ENCODE measurements at regions not wholly inside any gene's neighbourhood (a gene's known extent, or its start where the extent isn't known, plus 50 kb on each side); places are given as distances from the start of the nearest gene placed in this dataset.

DNA sequence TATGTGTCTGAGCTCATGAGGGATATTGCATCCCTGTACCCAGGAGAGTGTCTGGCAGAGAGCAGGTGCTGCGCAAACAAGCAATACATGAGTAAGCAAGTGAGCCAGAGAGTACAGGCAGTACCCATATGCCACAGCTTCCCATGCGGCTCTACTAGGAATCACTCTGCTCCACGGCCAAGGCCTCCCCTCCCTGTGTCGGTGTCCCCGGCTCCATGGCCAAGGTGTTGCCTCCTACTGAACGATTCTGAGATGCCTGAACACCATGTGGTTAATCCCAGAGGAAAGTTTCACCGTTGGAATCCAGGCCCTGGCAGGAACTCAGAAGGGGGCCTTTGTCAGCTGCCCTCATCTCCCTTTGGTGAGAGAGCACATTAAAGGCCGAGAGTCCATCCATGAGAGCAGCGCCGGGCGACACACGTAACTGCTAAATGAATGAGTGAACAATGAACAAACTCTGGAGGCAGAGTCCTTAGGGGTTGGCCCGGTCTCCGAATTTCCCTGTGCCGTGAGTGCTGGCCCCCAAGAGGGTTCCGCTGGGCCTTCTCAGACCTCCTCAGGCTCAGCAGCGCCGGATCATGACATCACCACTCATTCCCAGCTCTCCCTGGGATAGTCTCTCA lies 136.0 kb upstream of the FAM20C start:
- DNase-seq (ENCODE audit: low read depth): no peak

DNA sequence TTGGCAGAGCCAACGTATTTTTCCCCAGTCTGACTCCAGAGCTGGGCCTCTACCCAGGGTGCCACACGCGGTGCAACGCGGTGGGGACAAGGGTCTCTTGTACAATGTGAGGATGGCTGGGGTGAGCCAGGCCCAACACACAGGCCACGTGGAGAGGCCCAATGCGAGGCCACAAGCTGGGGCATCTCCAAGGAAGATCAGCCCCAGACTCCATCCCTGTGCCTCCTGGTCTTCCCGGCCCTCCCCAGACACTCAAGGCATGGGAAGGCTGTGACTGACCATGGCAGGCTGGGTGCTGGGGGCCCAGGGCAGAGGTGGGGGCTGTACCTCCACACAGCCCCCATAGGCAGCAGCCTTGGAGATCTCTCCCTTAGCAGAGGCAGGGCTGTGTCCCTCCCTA lies 135.3 kb upstream of the FAM20C start:
- DNase-seq (ENCODE audit: low read depth): no peak

DNA sequence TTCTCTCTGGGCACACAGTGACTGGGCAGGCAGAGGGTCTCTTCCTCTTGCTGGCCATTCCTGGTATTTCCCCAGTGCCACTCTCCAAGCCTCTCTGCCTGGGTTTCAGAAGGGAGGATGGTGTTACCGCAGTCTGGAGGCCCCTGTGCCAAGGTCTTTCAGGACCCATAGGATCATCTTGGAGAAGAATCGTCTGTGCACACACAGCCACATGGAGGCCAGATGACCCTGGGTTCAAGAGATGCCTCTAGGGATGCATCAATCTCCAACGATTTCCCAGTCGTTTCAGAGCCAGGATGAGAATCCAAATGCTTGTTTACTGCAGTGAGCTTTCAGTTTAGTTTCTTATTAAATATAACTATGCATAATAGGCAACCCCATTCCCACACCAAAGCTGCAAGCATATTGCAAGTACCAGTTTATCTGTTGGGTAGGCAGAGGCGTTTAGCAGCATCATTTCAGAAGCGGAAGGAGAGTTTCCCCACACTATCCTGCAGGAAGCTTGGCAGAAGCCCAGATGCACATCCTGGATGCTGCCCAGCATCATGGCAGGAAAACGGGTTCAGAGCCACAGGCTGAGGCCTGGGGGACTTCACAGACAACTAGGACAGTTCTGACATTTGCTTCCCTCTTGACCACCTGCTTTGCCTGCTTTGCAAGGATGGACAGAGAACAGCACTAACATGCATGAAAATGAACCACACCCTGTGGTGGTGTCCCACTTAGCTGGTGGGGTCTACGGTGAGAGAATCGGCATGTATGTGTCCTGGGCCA lies 134.7 kb upstream of the FAM20C start:
- DNase-seq (ENCODE audit: low read depth): no peak

DNA sequence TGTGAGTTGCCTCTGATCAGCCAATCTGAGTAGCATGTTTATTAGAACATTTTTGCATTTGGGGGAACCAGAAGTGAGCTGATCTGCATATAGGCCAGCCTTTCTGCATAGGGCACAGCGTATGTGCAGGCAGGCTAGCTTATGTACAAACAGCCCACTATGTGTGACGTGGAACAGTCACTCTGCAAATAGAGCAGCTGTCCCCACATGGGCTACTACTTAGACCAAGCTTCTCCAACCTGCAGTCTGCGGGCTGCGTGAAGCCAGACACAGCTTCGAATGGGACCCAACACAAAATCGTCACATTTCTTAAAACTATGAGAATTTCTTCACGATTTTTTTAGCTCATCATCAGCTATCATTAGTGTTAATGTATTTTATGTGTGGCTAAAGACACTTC lies 134.1 kb upstream of the FAM20C start:
- no peak for DNase-seq (ENCODE audit: low read depth)

DNA sequence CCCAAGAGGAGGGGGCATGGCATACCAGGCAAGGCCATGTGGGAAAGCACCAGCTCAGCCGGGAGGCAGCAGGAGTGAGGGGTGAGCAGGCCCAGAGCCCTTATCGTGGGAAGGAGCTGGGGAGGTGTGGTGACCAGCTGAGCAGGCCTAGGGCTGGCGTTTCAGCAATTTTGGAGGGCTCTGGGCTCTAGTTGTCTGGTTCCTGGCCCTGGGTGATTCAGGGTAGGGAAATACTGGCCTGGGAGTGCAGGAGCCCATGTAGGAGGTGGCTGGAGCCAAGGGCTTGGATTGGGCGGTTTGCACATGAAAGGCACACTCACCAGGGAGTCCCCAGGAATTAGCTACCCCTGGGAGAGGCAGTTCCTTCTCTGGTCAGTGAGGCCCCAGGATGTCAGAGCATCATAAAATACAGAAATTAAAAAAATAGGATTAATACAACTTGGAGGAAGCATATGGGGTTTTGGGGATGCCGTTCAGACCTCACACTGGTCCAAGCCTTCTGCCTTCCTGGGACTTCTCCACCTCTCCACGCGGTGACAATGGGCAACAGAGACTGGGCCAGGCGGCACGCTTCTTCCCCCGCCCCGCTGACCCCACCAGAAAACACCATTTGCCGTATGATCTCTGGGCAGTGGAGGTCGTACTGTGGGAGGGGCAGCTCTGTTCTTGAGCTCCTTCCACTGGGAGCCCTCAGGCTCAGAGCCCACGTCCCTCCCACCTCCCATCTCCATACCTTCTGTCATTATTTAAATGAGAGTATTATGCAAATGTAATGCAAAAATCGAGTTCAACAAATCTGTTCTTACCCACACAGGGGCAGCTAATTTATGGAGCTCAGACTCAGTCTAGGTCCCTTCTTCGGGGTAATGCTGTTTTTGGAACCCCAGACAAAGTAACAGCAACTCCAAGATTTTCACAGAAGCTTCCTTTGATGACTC lies 133.0 kb upstream of the FAM20C start:
- no peak for DNase-seq (ENCODE audit: low read depth)

DNA sequence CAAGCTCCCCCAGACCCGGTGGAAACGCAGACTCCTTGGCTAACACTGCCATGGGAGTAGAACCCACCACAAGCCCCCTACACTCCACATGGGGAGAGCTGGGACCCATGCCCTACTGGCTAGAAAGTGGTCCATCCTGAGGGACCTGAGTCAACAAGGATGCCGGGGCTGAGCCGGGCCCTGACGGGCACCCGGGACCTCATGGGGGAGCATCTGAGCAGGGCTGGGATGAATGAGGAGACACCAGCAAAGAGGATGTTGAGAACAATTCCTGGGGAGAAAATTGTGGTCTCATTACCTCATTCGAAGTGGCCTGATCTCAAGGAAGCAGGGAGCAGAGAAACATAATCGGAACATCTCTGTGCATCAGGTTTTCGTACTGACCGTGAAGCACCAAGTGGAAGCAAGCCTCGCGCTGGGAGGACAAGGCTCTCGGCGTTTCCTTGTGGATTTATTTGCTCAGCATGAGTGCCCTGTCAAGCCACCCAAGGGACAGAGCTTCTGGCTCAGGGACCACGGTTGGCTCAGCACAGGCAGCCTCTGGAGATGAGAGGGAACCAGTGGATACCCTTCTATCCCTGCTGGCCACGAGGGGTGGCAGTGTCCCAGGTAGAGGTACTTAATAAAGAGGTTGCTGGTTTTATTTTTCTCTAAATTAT lies 132.2 kb upstream of the FAM20C start:
- no peak for DNase-seq (ENCODE audit: low read depth)

DNA sequence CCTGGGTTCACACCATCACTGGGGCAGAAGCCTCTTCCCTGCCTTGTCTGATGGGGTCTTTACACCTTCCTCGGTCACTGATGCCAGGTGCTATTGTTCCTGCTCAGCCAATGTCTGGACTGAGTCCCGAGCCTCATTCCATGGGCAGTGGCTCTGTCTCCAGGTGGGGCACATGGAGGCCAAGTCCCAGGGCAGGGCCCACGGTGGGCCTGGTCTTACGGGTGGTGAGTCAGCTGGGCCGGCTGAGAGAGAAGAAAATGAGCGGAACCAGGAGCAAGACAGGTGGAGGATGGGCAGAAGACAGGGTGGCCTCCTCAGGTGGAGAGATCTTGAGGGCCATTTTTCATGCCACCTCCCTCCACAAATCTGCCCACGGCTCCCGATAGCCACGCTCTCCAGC lies 131.7 kb upstream of the FAM20C start:
- DNase-seq (ENCODE audit: low read depth): no peak

DNA sequence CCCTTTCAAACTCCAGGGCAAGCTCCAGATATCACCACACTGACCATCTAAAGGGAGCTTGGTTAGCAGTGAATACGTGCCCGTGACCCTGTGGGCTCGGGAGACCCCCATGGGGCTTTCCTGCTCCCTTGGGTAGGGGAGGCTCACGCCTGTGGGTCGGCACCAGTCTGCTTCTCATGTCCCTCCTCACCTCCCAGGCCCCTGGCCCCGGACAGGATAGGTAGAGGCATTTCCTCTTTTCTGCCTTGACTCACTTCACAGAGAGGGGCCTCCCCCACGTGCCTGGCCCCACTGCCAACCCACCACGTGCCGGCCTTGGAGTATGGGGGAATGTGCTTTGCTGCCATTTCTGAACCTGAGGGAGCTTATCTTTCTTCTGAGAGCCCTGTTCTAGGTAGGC lies 131.3 kb upstream of the FAM20C start:
- DNase-seq (ENCODE audit: low read depth): no peak

DNA sequence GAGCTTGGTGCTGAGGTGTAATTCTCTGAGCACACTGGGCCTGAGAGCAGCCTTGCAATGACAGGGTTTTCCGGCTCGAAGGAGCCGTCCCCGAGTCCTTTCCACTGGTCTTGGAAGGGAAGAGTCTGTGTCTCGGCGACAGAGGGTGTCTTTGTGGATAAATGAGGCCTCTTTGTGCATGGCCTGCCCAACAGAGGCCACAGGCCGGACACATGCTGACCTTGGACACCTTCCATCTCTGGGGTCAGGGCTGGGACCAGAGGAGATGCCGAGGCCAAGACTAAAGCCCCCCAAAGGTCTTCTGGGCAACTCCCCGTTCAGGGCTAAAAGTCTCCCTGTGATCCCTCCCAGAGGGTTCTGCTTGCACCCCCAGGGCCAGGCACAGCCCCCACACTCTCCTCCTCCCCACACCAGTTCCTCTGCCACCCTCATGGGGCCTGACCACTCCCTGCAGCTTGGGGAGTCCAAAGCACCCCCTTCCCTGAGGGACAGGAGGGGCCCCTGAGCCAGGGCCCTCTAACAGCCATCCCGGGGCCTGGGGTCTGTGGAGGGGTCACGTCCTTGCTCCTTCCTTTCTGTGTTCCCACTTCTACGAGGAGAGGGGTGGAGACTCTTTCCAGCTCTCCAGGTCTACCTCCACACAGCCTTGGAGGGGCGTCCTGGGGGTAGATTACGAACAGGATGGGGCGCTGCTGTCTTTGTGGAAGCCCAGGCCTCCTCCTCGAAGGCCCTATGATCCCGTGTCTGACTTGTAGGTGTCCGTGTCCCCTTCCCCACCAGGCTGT lies 130.6 kb upstream of the FAM20C start:
- DNase-seq (ENCODE audit: low read depth): no peak

DNA sequence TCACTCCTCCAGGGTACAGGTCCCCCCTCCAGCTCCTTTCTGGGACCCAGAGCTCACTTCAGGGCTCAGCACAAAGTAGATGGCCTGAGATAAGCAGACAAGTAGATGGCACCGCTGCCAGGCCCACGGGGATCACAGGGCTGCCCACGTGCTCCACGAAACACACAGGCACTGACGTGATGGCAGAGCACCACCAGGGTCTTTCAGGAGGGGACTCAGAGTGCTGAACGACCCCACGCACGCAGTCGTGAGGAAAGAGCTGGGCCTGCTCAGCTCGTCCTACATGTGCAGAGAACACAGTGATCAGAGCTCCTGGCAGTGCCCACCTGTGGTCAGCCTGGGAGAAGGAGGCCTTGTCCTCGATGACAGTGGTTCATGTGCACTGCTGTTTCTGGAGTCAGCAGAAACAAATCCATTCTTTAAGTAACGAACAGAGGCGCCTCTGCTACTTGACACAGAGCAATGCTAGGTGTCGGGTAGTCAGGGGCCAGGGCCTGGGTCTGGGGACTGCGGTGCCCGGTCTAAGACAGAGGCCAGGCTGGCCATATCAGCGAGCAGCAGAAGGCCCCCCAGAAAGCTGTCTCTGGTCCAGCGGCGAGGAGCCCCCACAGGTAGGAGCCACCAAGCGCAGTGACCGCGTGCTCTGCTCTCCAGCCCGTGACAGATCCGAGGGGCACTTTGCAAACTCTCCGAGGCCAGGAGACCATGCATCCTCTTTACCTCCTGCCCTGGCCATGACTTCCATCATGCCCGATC lies 129.8 kb upstream of the FAM20C start:
- no peak for DNase-seq (ENCODE audit: low read depth)

DNA sequence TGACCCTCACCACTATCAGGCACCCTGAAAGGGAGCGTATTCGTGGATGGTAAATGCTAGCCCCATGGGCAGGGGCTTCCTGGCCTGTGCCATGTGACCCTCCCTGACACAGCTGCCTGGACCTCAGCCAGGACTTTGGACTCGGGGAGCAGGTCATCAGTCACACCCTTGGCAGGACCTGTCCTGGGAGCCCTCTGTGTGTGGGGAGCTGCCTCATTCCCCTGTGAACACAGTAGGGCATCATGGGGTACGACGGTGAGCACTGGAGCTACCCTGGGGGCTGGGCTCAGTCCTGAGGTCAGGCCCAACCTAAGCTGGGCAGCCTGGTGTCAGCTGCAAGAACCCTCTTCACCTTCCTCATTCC lies 129.3 kb upstream of the FAM20C start:
- no peak for DNase-seq (ENCODE audit: low read depth)

DNA sequence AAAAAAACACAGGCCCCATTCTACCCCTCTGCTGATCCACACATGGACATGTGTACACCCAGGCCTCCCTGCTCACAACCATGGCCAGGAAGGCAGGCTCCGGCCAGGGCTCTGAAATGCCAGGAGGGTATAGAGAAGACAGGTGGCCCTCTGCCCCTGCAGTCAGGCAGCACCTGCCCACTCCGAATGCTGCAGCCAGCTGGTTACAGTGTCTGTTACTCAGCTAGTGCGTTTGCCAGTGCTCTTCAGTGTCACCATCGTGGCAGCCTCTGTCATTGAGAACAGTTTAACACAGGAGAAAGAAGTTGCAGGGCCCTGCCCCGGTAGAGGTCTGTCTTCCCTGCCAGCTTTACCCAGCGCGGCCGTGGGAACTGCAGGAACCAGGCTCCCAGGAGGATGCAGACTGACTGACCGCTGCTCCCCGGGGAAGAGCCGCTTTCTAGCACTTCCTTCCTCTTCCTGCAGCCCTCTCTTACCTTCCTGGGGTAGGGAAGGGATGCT lies 128.8 kb upstream of the FAM20C start:
- no peak for DNase-seq (ENCODE audit: low read depth)

DNA sequence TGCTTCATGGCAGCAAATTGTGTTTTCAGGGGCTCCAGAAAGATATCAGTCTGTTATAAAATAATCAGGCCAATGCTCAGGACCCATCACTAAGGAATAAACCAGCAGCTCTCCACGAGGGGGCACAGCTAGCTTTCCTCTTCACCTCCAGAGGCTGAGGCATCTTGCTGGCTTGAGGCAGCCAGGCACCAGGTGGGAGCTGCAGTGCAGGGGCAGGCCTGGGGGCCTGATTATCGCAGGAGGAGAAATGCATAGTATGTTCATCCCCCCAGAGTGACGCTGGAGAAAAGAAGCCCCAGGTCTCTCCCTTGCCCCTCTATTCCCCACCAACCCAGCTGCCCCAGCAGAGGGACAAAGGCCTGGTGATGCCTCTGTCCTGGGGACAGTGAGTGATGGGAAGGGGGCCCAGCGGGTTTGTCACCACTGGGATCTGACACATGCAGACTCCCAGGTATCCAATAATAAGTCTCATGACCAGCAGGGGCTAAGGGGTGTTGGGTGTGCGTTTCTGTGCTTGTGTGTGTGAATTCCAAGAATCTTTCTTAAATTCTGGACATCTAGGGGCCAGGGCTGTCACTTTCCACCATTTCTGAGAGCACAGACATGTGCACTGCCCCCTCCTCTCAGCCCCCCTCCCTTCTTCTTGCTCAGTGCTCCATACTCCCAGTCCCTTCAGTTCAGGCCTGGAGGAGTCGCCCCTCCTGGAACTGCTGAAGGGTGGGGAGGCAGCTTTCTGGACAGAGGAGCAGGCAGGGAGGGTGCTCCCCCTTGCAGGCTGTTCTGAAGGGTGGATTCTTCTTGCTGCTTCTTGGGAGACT lies 128.1 kb upstream of the FAM20C start:
- peak; percentile 51 for DNase-seq (ENCODE audit: low read depth)

DNA sequence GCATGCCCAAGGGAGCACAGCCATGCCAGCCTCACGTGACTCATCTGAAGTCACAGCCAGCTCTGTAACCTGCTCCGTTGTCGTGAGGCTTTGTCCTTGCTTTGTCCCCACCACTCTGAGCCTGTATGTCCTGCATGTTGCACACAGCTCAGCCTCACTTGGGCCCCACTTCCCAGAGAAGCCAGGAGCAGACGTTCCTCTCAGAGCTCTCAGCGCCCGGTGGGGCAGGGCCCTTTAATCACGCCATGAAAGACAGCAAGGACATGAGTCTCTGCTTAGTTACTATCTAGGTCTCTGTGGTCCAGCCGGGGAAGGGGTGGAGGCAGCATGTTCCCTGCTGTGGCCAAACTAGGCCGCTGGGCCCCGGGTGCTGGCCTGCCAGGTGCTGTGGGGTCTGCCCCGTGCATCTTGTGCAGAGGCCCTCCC lies 127.4 kb upstream of the FAM20C start:
- no peak for DNase-seq (ENCODE audit: low read depth)

DNA sequence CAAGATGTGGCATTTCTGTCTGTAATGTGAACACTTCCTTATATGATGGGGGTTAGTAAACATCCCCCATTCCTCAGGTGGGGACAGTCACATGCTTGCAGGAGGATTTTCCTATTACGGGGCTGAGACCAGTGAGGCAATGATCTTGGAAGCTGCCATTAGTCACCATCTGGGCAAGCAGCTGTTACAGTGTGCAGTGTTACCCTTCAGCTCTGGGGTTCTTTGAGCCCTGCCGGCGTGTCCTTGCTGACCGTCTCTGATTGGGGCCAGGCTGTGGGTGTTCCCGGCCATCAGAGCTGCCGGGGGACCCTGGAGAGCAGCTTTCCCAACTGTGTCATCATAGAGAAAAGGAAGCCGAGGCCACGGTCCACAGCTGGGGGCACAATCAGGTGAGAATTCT lies 126.8 kb upstream of the FAM20C start:
- no peak for DNase-seq (ENCODE audit: low read depth)

DNA sequence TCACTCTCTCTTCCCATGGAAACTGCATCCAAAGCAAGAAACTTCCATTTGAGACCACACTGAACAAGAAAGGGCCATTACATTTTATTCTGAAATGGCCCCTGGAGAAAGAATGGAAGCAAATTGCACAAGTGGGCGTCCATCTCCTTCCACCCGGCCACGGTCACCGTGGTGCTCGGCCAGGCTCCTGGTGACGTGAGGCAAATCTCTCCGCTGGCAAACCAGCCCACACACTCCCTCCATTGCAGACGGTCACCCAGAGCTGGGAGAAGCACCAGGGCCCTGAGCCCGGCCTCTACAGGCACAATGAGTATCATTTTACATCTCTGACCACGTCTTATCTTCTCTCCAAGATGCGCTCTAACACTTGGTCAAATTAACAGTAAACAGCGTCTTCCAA lies 126.1 kb upstream of the FAM20C start:
- DNase-seq (ENCODE audit: low read depth): no peak

DNA sequence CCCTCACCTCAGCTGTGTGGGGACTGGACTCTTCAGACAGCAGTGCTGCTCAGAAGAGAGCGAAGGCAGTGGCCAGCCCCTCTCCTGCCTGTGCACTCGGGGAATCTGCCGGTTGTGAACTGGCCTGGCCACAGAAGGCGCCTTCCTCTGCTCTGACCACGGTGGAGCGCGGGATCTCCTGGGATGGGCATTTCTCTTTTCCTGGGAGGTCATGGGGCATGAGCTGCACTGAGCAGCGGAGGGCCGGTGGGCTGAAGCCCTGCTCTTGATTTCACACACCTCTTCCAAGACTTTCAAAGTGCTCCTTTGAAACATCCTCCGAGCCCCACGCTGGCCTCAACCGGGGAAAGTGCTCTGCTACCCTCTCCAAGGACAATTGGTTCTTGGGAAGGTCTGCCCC lies 125.6 kb upstream of the FAM20C start:
- no peak for DNase-seq (ENCODE audit: low read depth)

DNA sequence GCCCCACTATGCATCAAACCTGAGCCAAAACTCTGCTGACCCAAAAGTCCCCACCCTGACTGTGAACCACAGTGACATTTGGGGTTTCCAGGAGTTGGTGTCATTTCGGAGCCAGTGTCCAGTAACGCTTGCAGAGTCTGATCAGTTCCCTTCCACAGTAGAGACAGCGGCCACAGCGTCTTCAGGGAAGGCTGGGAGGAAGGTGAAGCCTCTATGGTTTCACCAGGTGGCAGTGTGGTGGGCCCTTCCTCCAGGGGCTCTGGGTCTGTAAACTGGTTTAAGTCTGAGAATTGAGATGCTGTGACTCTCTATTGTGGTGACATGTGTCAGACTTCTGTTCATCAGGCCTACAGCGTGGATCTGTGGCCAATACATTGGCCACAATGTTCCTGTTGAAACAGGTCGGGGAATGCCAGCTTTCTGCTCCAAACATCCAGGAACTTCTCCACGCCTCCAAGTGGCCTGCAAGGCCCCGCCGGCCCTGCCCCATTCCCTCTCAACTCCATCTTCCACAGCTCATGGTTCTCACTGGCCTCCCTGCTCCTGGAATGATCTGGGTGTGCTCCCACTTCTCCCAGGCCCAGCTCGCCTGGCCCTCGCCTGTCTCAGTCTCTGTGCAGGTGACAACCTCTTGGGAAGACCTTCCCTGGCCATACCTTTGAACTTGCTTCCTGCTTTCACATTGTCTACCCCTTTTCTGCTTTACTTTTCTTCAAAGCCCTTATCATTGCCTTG lies 124.5 kb upstream of the FAM20C start:
- DNase-seq (ENCODE audit: low read depth): no peak

DNA sequence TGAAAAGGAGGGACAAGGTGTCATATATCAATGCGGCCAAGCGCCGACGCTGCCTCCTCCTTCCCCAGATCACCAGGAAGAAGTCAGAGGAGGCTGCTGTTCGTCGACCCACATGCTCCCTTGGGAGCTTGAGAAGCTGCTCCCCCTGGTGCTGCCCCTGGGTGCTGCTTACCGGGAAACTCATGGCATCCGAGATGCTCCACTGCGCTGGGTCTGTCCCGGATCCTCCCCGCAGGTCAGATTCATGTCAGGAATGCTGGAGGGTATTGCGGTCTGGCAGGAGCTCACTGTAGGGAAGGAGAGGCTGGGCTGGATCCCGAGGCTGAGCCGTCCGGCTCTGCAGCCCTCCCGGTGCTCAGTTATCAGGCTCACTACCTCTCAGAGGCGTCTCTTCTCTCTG lies 123.7 kb upstream of the FAM20C start:
- DNase-seq (ENCODE audit: low read depth): no peak
